IMR-90 (cell line): ENCODE measurements at regions not wholly inside any gene's neighbourhood (a gene's known extent, or its start where the extent isn't known, plus 50 kb on each side); places are given as distances from the start of the nearest gene placed in this dataset.
"Not testable (repeated sequence)": the region's sequence is repeated elsewhere in the genome, so short reads cannot be mapped to it uniquely, and the experiment has no call there.

Experiments
- FOS ChIP-seq: fragments of 150-350 bp; IDR thresholded peaks from 2 replicates; pipeline ENCODE4 v1.6.1; 2016; ENCODE audit warnings: low read depth, low read length
- POLR2A ChIP-seq: IDR thresholded peaks from 2 replicates; pipeline ENCODE4 v1.6.1; 2012; ENCODE audit warnings: mild to moderate bottlenecking, low read depth, low read length
- RCOR1 ChIP-seq: IDR thresholded peaks from 2 replicates; pipeline ENCODE4 v1.6.1; 2012; ENCODE audit warnings: mild to moderate bottlenecking, low read length, improper control_type of control experiment; ENCODE audit not compliant: insufficient replicate concordance
- RFX5 ChIP-seq: IDR thresholded peaks from 2 replicates; pipeline ENCODE4 v1.8.0; 2012; ENCODE audit warnings: low read depth, mild to moderate bottlenecking, low read length, moderate library complexity
- SMC3 ChIP-seq: fragments of 150-350 bp; IDR thresholded peaks from 2 replicates; pipeline ENCODE4 v1.6.1; 2016; ENCODE audit warnings: low read depth, mild to moderate bottlenecking, antibody characterized with exemption, low read length, moderate library complexity
- TF ChIP-seq, protein P1 (sequence below): conservative IDR thresholded peaks from 2 replicates; pipeline ENCODE4 v1.5.1; 2012; ENCODE audit warnings: mild to moderate bottlenecking, low read depth, low read length, improper control_type of control experiment

DNA sequence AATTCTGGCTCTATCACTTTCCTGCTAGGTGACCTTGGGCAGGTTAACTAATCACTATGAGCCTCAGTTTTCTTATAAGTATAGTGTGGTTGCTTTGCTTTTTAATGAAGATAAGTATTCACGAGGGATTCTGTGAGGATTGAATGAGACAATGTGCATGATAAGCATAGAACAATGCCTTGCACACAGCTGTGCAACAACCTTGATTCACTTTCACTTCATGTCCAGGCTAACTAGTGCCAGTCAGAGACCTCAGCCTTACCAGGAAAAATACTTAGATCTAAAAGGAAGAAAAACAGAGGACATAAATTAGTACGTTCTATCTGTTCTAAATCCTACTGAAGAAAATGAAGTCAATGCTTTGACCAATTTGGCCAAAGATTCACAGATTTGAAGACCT lies 101.0 kb upstream of the NBPF9 start:
- TF ChIP-seq POLR2A, RCOR1, SMC3, RFX5, FOS: not testable (repeated sequence)
- TF ChIP-seq, protein P1, sequence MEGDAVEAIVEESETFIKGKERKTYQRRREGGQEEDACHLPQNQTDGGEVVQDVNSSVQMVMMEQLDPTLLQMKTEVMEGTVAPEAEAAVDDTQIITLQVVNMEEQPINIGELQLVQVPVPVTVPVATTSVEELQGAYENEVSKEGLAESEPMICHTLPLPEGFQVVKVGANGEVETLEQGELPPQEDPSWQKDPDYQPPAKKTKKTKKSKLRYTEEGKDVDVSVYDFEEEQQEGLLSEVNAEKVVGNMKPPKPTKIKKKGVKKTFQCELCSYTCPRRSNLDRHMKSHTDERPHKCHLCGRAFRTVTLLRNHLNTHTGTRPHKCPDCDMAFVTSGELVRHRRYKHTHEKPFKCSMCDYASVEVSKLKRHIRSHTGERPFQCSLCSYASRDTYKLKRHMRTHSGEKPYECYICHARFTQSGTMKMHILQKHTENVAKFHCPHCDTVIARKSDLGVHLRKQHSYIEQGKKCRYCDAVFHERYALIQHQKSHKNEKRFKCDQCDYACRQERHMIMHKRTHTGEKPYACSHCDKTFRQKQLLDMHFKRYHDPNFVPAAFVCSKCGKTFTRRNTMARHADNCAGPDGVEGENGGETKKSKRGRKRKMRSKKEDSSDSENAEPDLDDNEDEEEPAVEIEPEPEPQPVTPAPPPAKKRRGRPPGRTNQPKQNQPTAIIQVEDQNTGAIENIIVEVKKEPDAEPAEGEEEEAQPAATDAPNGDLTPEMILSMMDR = not testable (repeated sequence)
